A549 (cell line): ENCODE measurements at regions not wholly inside any gene's neighbourhood (a gene's known extent, or its start where the extent isn't known, plus 50 kb on each side); places are given as distances from the start of the nearest gene placed in this dataset.

Source experiments
- ATAC-seq, 2 experiments: fragments of 200-7000 bp in 1 of 2; fragments of >200 bp in 1 of 2; cut with Nextera tagmentation in 1 of 2; cut with Tn5 transposase in 1 of 2; 3 replicates each; pipeline versions ENCODE4 v1.8.0 to v1.9.1; 2018 to 2020; ENCODE audit warnings: mild to moderate bottlenecking in 1 of 2, moderate library complexity in 1 of 2
- CTCF ChIA-PET: fragments of 300-600 bp; sonication (Branson Sonifier 250); formaldehyde crosslinking; extraction: SDS; loops from one replicate; lab custom pipeline; 2021; ENCODE audit warnings: antibody characterized with exemption, inconsistent platforms; lab: Yijun Ruan, JAX
- POLR2A ChIA-PET: fragments of 350-600 bp; formaldehyde crosslinking; extraction: SDS; loops from one replicate; lab custom pipeline; 2021; ENCODE audit warnings: antibody characterized with exemption, inconsistent platforms; lab: Yijun Ruan, JAX
- DNase-seq, 2 experiments: peaks; one replicate each; pipeline versions ENCODE4 v3.0.0 to v3.0.0-alpha.2; 2011 to 2016; ENCODE audit warnings: low read depth in 1 of 2, low spot score in 1 of 2
- FAIRE-seq: peaks from 2 replicates; lab custom pipeline; 2011; peaks lifted over from hg19 to GRCh38; lab: Jason Lieb, UNC
- H3K27ac ChIP-seq, 2 experiments: fragments of >200 bp; sonication (Bioruptor Twin); formaldehyde crosslinking; 3 replicates each; pipeline ENCODE4 v1.5.1; 2016 to 2017
- H3K4me1 ChIP-seq: fragments of >200 bp; sonication (Bioruptor Twin); formaldehyde crosslinking; 3 replicates; pipeline ENCODE4 v1.6.1; 2016
- H3K4me2 ChIP-seq: fragments of >200 bp; sonication (Bioruptor Twin); formaldehyde crosslinking; 3 replicates; pipeline ENCODE4 v1.6.1; 2016
- H3K4me3 ChIP-seq: fragments of >200 bp; sonication (Bioruptor Twin); formaldehyde crosslinking; 3 replicates; pipeline ENCODE4 v1.5.1; 2016
- H3K9me3 ChIP-seq: fragments of >200 bp; sonication (Bioruptor Twin); formaldehyde crosslinking; 3 replicates; pipeline ENCODE4 v1.6.1; 2016
- BHLHE40 ChIP-seq: IDR thresholded peaks from 2 replicates; pipeline ENCODE4 v1.6.1; 2012; ENCODE audit warnings: low read depth, low read length, inconsistent platforms
- E2F6 ChIP-seq: IDR thresholded peaks from 2 replicates; pipeline ENCODE4 v1.6.1; 2012; ENCODE audit warnings: low read depth, borderline replicate concordance
- EHMT2 ChIP-seq: fragments of 200-600 bp; sonication (generic); IDR thresholded peaks from 2 replicates; pipeline ENCODE4 v1.6.1; 2016; ENCODE audit warnings: antibody characterized with exemption, low read depth, mild to moderate bottlenecking, moderate library complexity
- ESRRA ChIP-seq: fragments of 150-350 bp; IDR thresholded peaks from 2 replicates; pipeline ENCODE4 v1.6.1; 2014; ENCODE audit warnings: mild to moderate bottlenecking, low read length, borderline replicate concordance
- FOSL2 ChIP-seq, 2 experiments: fragments of 450-650 bp in 1 of 2; fragments of >200 bp in 1 of 2; sonication (Bioruptor Twin) in 1 of 2; formaldehyde crosslinking; IDR thresholded peaks; 2 replicates each; pipeline versions ENCODE4 v1.5.0 to v1.6.1; 2016 to 2020; ENCODE audit warnings: mild to moderate bottlenecking in 1 of 2, moderate library complexity in 1 of 2
- FOXS1 ChIP-seq: fragments of 250-450 bp; sonication (Bioruptor Pico); IDR thresholded peaks from 2 replicates; pipeline ENCODE4 v1.5.0; 2020; ENCODE audit warnings: mild to moderate bottlenecking, moderate library complexity
- HEYL ChIP-seq: fragments of 250-450 bp; sonication (Bioruptor Pico); IDR thresholded peaks from 2 replicates; pipeline ENCODE4 v1.8.0; 2021; ENCODE audit warnings: mild to moderate bottlenecking, moderate library complexity
- HOXA7 ChIP-seq: fragments of 250-450 bp; sonication (Bioruptor Pico); IDR thresholded peaks from 2 replicates; pipeline ENCODE4 v1.5.0; 2020; ENCODE audit warnings: mild to moderate bottlenecking, moderate library complexity
- HOXB13 ChIP-seq: fragments of 250-450 bp; sonication (Bioruptor Pico); IDR thresholded peaks from 2 replicates; pipeline ENCODE4 v1.5.0; 2020; ENCODE audit warnings: low read depth, mild to moderate bottlenecking, moderate library complexity
- HOXB5 ChIP-seq: fragments of 250-450 bp; sonication (Bioruptor Pico); IDR thresholded peaks from 2 replicates; pipeline ENCODE4 v1.5.0; 2020; ENCODE audit warnings: mild to moderate bottlenecking, moderate library complexity
- JUN ChIP-seq, 2 experiments: fragments of >200 bp; sonication (Bioruptor Twin); formaldehyde crosslinking; IDR thresholded peaks; 2 replicates in 1 of 2; 3 replicates in 1 of 2; pipeline ENCODE4 v1.6.1; 2016 to 2017
- JUNB ChIP-seq: fragments of >200 bp; sonication (Bioruptor Twin); formaldehyde crosslinking; IDR thresholded peaks from 2 replicates; pipeline ENCODE4 v1.6.1; 2016
- KDM1A ChIP-seq: fragments of 200-600 bp; sonication (generic); IDR thresholded peaks from 2 replicates; pipeline ENCODE4 v1.6.1; 2016; ENCODE audit warnings: low read depth, mild to moderate bottlenecking
- MAFK ChIP-seq: fragments of 450-650 bp; IDR thresholded peaks from 2 replicates; pipeline ENCODE4 v1.6.1; 2014; ENCODE audit not compliant: partially characterized antibody
- MAZ ChIP-seq: fragments of 150-350 bp; IDR thresholded peaks from 2 replicates; pipeline ENCODE4 v1.6.1; 2014; ENCODE audit warnings: antibody characterized with exemption, low read depth, low read length, borderline replicate concordance
- PBX3 ChIP-seq: IDR thresholded peaks from 2 replicates; pipeline ENCODE4 v1.6.1; 2012
- RAD21 ChIP-seq, 2 experiments: fragments of >200 bp in 1 of 2; sonication (Bioruptor Twin) in 1 of 2; formaldehyde crosslinking in 1 of 2; IDR thresholded peaks in 1 of 2; conservative IDR thresholded peaks in 1 of 2; 2 replicates in 1 of 2; 3 replicates in 1 of 2; pipeline ENCODE4 v1.6.1; 2012 to 2018; ENCODE audit warnings: inconsistent platforms in 1 of 2
- RARB ChIP-seq: fragments of 250-450 bp; sonication (Bioruptor Pico); IDR thresholded peaks from 2 replicates; pipeline ENCODE4 v1.8.0; 2021; ENCODE audit warnings: mild to moderate bottlenecking, moderate library complexity
- RFX5 ChIP-seq: fragments of 450-650 bp; IDR thresholded peaks from 2 replicates; pipeline ENCODE4 v1.7.1; 2014; ENCODE audit warnings: antibody characterized with exemption, mild to moderate bottlenecking, moderate library complexity
- SMC3 ChIP-seq: fragments of >200 bp; sonication (Bioruptor Twin); formaldehyde crosslinking; IDR thresholded peaks from 3 replicates; pipeline ENCODE4 v1.6.1; 2018; ENCODE audit warnings: inconsistent platforms
- SREBF2 ChIP-seq: fragments of 450-650 bp; IDR thresholded peaks from 2 replicates; pipeline ENCODE4 v1.6.1; 2014; ENCODE audit warnings: mild to moderate bottlenecking, moderate library complexity
- TFCP2L1 ChIP-seq: fragments of 250-450 bp; sonication (Bioruptor Pico); IDR thresholded peaks from 2 replicates; pipeline ENCODE4 v1.5.0; 2021; ENCODE audit warnings: mild to moderate bottlenecking
- ZC3H11A ChIP-seq: fragments of 450-650 bp; IDR thresholded peaks from 2 replicates; pipeline ENCODE4 v1.6.1; 2014; ENCODE audit warnings: antibody characterized with exemption, mild to moderate bottlenecking
- ZFP36 ChIP-seq: fragments of 450-650 bp; IDR thresholded peaks from 2 replicates; pipeline ENCODE4 v1.6.1; 2014; ENCODE audit warnings: borderline replicate concordance; ENCODE audit not compliant: partially characterized antibody
- ZSCAN20 ChIP-seq: fragments of 250-450 bp; sonication (Bioruptor Pico); IDR thresholded peaks from 2 replicates; pipeline ENCODE4 v1.8.0; 2022; ENCODE audit warnings: mild to moderate bottlenecking, moderate library complexity
- WGBS: methylation state at CpG from one replicate; pipeline ENCODE4 v1.1.6; 2017; ENCODE audit errors: missing lambda C conversion rate; 5-methylcytosine and 5-hydroxymethylcytosine counted together

- no peak overlapping the region for H3K4me2 ChIP-seq
- no peak for ATAC-seq
- no peak for FAIRE-seq
- no peak overlapping the region for H3K27ac ChIP-seq
- 94% methylated on average over 3 of the region's 3 CpGs for WGBS
- TF ChIP-seq RAD21 (conservative IDR thresholded peaks at IDR 0.05 in 1 of 2, IDR thresholded peaks at IDR 0.05 in 1 of 2) (no peak), SREBF2 (no peak), ZC3H11A (no peak), E2F6 (no peak), PBX3 (no peak), ESRRA (no peak), FOSL2 (IDR thresholded peaks at IDR 0.05) (no peak), FOSL2 (CRISPR knock-in tag; IDR thresholded peaks at IDR 0.05) (no peak), HOXB5 (CRISPR knock-in tag) (no peak), TFCP2L1 (CRISPR knock-in tag) (no peak), FOXS1 (CRISPR knock-in tag) (no peak), JUN (IDR thresholded peaks at IDR 0.05) (no peak), JUNB (no peak), BHLHE40 (no peak), RFX5 (no peak), MAFK (no peak)
- no peaks in the 10 kb centered on the region for H3K9me3 ChIP-seq
- H3K4me1 ChIP-seq: no peaks in the 10 kb centered on the region
- CTCF ChIA-PET: interaction anchor here (1.1 kb wide), 2 partner anchors 12 to 305 kb away, joined by 3 read pairs; no protein-coding TSS in a partner anchor
- POLR2A ChIA-PET: no interaction called here
- DNase-seq: no peak
- H3K4me3 ChIP-seq: no peak overlapping the region
Observed at GRCh38 chr7:131208777-131209176, 118.9 kb upstream of the MKLN1 start.

- ATAC-seq (no peak), FAIRE-seq (no peak)
- no peak overlapping the region for H3K4me3 ChIP-seq
- no peak overlapping the region for H3K4me2 ChIP-seq
- no peaks in the 10 kb centered on the region for H3K9me3 ChIP-seq
- CTCF ChIA-PET: interaction anchor here (0.9 to 1.4 kb wide), 2 partner anchors 20 to 142 kb away, joined by 3 to 4 read pairs; no protein-coding TSS in a partner anchor
- no peak overlapping the region; a peak in 1 of 6 replicates for H3K27ac ChIP-seq
- TF ChIP-seq RARB (no peak), KDM1A (no peak), MAZ (no peak), SMC3 (no peak), ZFP36 (no peak), E2F6 (no peak), MAFK (no peak), HEYL (CRISPR knock-in tag) (no peak), HOXA7 (CRISPR knock-in tag) (no peak), PBX3 (no peak), ZSCAN20 (CRISPR knock-in tag) (no peak), EHMT2 (no peak), HOXB13 (CRISPR knock-in tag) (no peak), SREBF2 (no peak)
- TF ChIP-seq, all 56 proteins: peak for 0
- POLR2A ChIA-PET: interaction anchor here (0.7 kb wide), 1 partner anchor 14 kb away, joined by 3 read pairs; no protein-coding TSS in a partner anchor
- no peak for DNase-seq
- no peaks in the 10 kb centered on the region for H3K4me1 ChIP-seq
- 61% methylated on average over 2 of the region's 2 CpGs for WGBS
Observed at GRCh38 chr7:131210618-131211017, 117.1 kb upstream of the MKLN1 start.
